H9 (cell line): ENCODE measurements at regions not wholly inside any gene's neighbourhood (a gene's known extent, or its start where the extent isn't known, plus 50 kb on each side); places are given as distances from the start of the nearest gene placed in this dataset.

Experiments used
- DNase-seq: peaks from one replicate; pipeline ENCODE4 v3.0.0-alpha.2; 2017
- H2AFZ ChIP-seq: one replicate; pipeline ENCODE4 v1.6.1; 2013; ENCODE audit warnings: mild to moderate bottlenecking, low read length, control low read depth, moderate library complexity
- H2AK5ac ChIP-seq: 2 replicates; pipeline ENCODE4 v1.6.1; 2013; ENCODE audit warnings: low read length, control low read depth, mixed read lengths; ENCODE audit not compliant: insufficient read length
- H2BK120ac ChIP-seq: one replicate; pipeline ENCODE4 v1.6.1; 2013; ENCODE audit warnings: low read depth, mild to moderate bottlenecking, low read length, control low read depth, inconsistent platforms; ENCODE audit not compliant: poor library complexity, severe bottlenecking
- H2BK12ac ChIP-seq: 2 replicates; pipeline ENCODE4 v1.6.1; 2013; ENCODE audit warnings: low read length, control low read depth, mixed read lengths, low read depth; ENCODE audit not compliant: insufficient read length
- H2BK15ac ChIP-seq: 2 replicates; pipeline ENCODE4 v1.6.1; 2013; ENCODE audit warnings: low read depth, low read length, control low read depth
- H2BK20ac ChIP-seq: one replicate; pipeline ENCODE4 v1.6.1; 2013; ENCODE audit warnings: low read depth, mild to moderate bottlenecking, low read length, control low read depth, inconsistent platforms; ENCODE audit not compliant: poor library complexity, severe bottlenecking
- H2BK5ac ChIP-seq: 2 replicates; pipeline ENCODE4 v1.6.1; 2013; ENCODE audit warnings: low read length, control low read depth, mixed read lengths; ENCODE audit not compliant: insufficient read length
- H3K14ac ChIP-seq: 2 replicates; pipeline ENCODE4 v1.6.1; 2013; ENCODE audit warnings: low read length, control low read depth; ENCODE audit not compliant: insufficient read depth
- H3K18ac ChIP-seq: 2 replicates; pipeline ENCODE4 v1.6.1; 2013; ENCODE audit warnings: low read depth, mild to moderate bottlenecking, mixed read lengths, low read length, control low read depth; ENCODE audit not compliant: insufficient read length
- H3K23ac ChIP-seq: 2 replicates; pipeline ENCODE4 v1.6.1; 2013; ENCODE audit warnings: low read length, control low read depth, mixed read lengths, low read depth; ENCODE audit not compliant: insufficient read length
- H3K23me2 ChIP-seq: 2 replicates; pipeline ENCODE4 v1.6.1; 2013; ENCODE audit warnings: low read depth, mild to moderate bottlenecking, mixed read lengths, low read length, control low read depth; ENCODE audit not compliant: insufficient read length, poor library complexity, severe bottlenecking
- H3K27ac ChIP-seq: 2 replicates; pipeline ENCODE4 v1.5.1; 2013; ENCODE audit warnings: low read length, control low read depth, mixed read lengths, low read depth; ENCODE audit not compliant: insufficient read length
- H3K27me3 ChIP-seq: 2 replicates; pipeline ENCODE4 v1.6.1; 2013; ENCODE audit warnings: low read length, control low read depth, inconsistent platforms; ENCODE audit not compliant: insufficient read depth
- H3K4ac ChIP-seq: 2 replicates; pipeline ENCODE4 v1.6.1; 2013; ENCODE audit warnings: low read depth, mild to moderate bottlenecking, control low read depth, inconsistent platforms, low read length, moderate library complexity
- H3K4me1 ChIP-seq: 2 replicates; pipeline ENCODE4 v1.6.1; 2013; ENCODE audit warnings: low read length, control low read depth, inconsistent platforms; ENCODE audit not compliant: insufficient read depth
- H3K4me2 ChIP-seq: 2 replicates; pipeline ENCODE4 v1.6.1; 2013; ENCODE audit warnings: low read length, control low read depth, mixed read lengths; ENCODE audit not compliant: insufficient read length, insufficient read depth
- H3K56ac ChIP-seq: 2 replicates; pipeline ENCODE4 v1.6.1; 2013; ENCODE audit warnings: low read depth, mild to moderate bottlenecking, mixed read lengths, low read length, control low read depth; ENCODE audit not compliant: insufficient read length
- H3K79me1 ChIP-seq: 2 replicates; pipeline ENCODE4 v1.6.1; 2013; ENCODE audit warnings: low read depth, mild to moderate bottlenecking, moderate library complexity, low read length, control low read depth, inconsistent platforms; ENCODE audit not compliant: insufficient read depth, poor library complexity, severe bottlenecking
- H3K79me2 ChIP-seq: 2 replicates; pipeline ENCODE4 v1.6.1; 2013; ENCODE audit warnings: low read length, control low read depth, inconsistent platforms; ENCODE audit not compliant: insufficient read depth
- H3K9ac ChIP-seq: 2 replicates; pipeline ENCODE4 v1.6.1; 2013; ENCODE audit warnings: low read length, control low read depth, mixed read lengths; ENCODE audit not compliant: insufficient read length; ENCODE audit errors: extremely low read depth
- H3K9me3 ChIP-seq: one replicate; pipeline ENCODE4 v1.6.1; 2013; ENCODE audit warnings: low read depth, low read length, inconsistent platforms; ENCODE audit not compliant: control insufficient read depth
- H3T11ph ChIP-seq: one replicate; pipeline ENCODE4 v1.6.1; 2013; ENCODE audit warnings: mild to moderate bottlenecking, low read length, control low read depth, inconsistent platforms
- H4K20me1 ChIP-seq: one replicate; pipeline ENCODE4 v1.6.1; 2013; ENCODE audit not compliant: control insufficient read depth, insufficient read length, insufficient read depth
- H4K5ac ChIP-seq: 2 replicates; pipeline ENCODE4 v1.6.1; 2013; ENCODE audit warnings: low read depth, mild to moderate bottlenecking, mixed read lengths, low read length, control low read depth; ENCODE audit not compliant: insufficient read length
- H4K8ac ChIP-seq: replicated peaks from 2 replicates; pipeline ENCODE4 v1.6.1; 2013; ENCODE audit warnings: low read length, control low read depth, mixed read lengths, low read depth; ENCODE audit not compliant: insufficient read length
- H4K91ac ChIP-seq: 2 replicates; pipeline ENCODE4 v1.6.1; 2013; ENCODE audit warnings: low read depth, mild to moderate bottlenecking, moderate library complexity, mixed read lengths, low read length, control low read depth; ENCODE audit not compliant: insufficient read length
- H3K27ac Mint-ChIP-seq, 3 experiments: 2 replicates in 2 of 3; 3 replicates in 1 of 3; pipeline ENCODE4 v1.8.0; 2020 to 2021; ENCODE audit warnings: mixed read lengths in 3 of 3, mild to moderate bottlenecking in 1 of 3, moderate library complexity in 1 of 3
- H3K27me3 Mint-ChIP-seq: 2 replicates; pipeline ENCODE4 v1.8.0; 2021; ENCODE audit warnings: low read depth, mild to moderate bottlenecking, moderate library complexity, mixed read lengths
- H3K36me3 Mint-ChIP-seq, 3 experiments: 2 replicates in 2 of 3; 3 replicates in 1 of 3; pipeline ENCODE4 v1.8.0; 2020 to 2021; ENCODE audit warnings: low read depth in 3 of 3, mixed read lengths in 3 of 3; ENCODE audit not compliant: insufficient read depth in 1 of 3
- H3K4me1 Mint-ChIP-seq, 2 experiments: 2 replicates each; pipeline ENCODE4 v1.8.0; 2020; ENCODE audit warnings: mixed read lengths in 2 of 2
- H3K4me3 Mint-ChIP-seq, 2 experiments: 2 replicates in 1 of 2; 3 replicates in 1 of 2; pipeline ENCODE4 v1.8.0; 2020 to 2021; ENCODE audit warnings: mild to moderate bottlenecking in 2 of 2, mixed read lengths in 2 of 2, moderate library complexity in 1 of 2
- H3K9me3 Mint-ChIP-seq, 2 experiments: 2 replicates in 1 of 2; 3 replicates in 1 of 2; pipeline ENCODE4 v1.8.0; 2020; ENCODE audit warnings: mild to moderate bottlenecking in 2 of 2, mixed read lengths in 2 of 2, moderate library complexity in 1 of 2
- CTCF ChIP-seq: fragments of 200-600 bp; sonication (generic); conservative IDR thresholded peaks from 3 replicates; pipeline ENCODE4 v1.8.0; 2021; ENCODE audit warnings: antibody characterized with exemption, mild to moderate bottlenecking
- WGBS: extraction: QIAGEN DNeasy Blood & Tissue Kit; methylation state at CpG from one replicate; pipeline ENCODE4 v1.1.7; 2013; ENCODE audit warnings: missing lambda C conversion rate, low lambda C conversion rate, mixed read lengths; ENCODE audit not compliant: insufficient read length; ENCODE audit errors: extremely low coverage; 5-methylcytosine and 5-hydroxymethylcytosine counted together

DNA sequence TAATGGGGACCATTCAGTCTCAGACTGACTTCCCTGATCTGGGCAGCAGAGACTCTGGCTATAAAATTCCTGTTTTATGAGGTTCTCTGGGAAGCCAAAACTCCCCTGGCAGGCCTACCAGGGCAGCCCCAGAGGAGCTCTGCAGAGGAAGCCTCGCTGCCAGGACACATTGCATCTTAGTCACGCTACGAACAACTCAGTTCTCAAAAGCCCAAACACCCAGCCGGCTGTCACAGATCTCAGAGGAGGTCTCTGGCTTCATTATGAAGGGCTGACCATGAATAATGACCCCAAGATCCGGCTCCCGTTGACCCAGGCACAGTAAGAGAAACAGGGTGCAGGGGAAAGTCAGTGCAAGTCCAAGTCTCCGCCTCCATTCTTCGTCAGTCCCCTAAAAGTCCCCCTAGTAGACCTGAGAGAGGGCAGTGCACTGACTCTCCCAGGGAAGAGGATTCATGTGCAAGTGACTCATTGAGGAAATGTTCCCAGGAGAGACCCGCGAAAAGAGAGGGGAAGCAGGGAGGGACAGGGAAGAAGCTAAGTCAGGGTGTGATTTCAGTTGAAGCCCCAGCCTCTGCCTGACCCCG, 212.3 kb downstream of the CYP26B1 start:
- Histone ChIP-seq H3T11ph (no peak overlapping the region), H2AFZ (no peak overlapping the region), H3K9me3 (no peaks in the 10 kb centered on the region), H3K27me3 (no peaks in the 10 kb centered on the region), H3K4ac (no peak overlapping the region), H2BK15ac (no peak overlapping the region), H4K91ac (no peak overlapping the region), H4K8ac (no peak overlapping the region), H3K9ac (no peak overlapping the region), H3K14ac (no peak overlapping the region), H2BK12ac (no peak overlapping the region), H2BK5ac (no peak overlapping the region), H2BK120ac (no peak overlapping the region), H3K56ac (no peak overlapping the region), H3K23ac (no peak overlapping the region), H3K4me1 (no peaks in the 10 kb centered on the region), H4K20me1 (no peaks in the 10 kb centered on the region), H3K79me2 (no peaks in the 10 kb centered on the region), H2AK5ac (no peak overlapping the region), H3K79me1 (no peaks in the 10 kb centered on the region), H3K18ac (no peak overlapping the region), H3K4me2 (no peak overlapping the region), H3K27ac (no peak overlapping the region), H4K5ac (no peak overlapping the region), H3K23me2 (no peaks in the 10 kb centered on the region), H2BK20ac (no peak overlapping the region)
- Mint-ChIP-seq H3K4me3 (no peak overlapping the region), H3K36me3 (no peaks in the 10 kb centered on the region; a peak in 1 of 7 replicates), H3K4me1 (no peaks in the 10 kb centered on the region), H3K27me3 (peaks cover 8% of the 10 kb centered on the region), H3K9me3 (no peaks in the 10 kb centered on the region; a peak in 2 of 5 replicates), H3K27ac (peak overlapping the region in 2 of 3 experiments; percentile 25 to 59; a peak in 2 of 7 replicates)
- no peak for TF ChIP-seq CTCF
- DNase-seq: peak; percentile 20
- no CpG with 5 or more reads among the region's 11 CpGs for WGBS
